SW480 (cell line): ENCODE measurements at regions not wholly inside any gene's neighbourhood (a gene's known extent, or its start where the extent isn't known, plus 50 kb on each side); places are given as distances from the start of the nearest gene placed in this dataset.
A peak's percentile ranks its signal among the peaks of the same experiment; 100 is the strongest.

ENCODE experiments used
- DNase-seq: peaks from one replicate; pipeline ENCODE4 v3.0.0-alpha.2; 2016; ENCODE audit warnings: low spot score

DNA sequence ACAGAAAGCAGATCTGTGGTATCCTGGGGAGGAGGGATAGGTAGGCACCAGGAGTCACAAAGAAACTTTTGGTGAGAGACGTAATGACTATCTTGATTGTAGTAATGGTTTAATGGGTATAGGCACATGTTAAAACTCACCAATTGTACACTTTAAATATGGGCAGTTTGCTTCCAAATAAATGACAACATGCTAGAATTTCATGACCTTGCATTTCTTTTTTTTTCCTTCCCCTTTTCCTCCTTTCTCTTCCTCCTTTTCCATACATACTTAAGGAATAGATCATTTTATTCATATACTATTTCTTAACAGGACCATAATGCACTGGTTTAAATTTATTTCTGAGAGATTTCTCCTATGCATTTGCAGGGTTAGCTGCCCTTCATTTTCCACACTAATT is 341.8 kb downstream of the TMEM182 start:
- DNase-seq = no peak

DNA sequence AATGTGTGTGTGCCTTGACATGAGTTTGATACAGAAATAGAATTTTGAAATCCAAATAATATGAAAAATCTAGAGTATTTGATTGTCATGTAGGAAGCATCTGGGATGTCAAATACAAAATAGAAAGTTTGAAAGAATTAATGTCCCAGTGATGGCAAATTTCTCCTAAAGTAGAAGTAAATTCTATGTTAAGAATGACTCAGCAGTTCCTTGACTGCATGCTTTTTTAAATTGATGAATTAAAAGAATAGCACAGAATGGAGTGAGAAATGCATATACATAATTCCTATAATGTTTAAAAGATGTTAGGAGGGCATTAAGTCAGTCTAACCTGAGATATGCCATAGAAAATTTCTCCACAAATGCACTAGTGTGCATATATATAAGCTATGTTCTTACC is 357.5 kb downstream of the TMEM182 start:
- DNase-seq = no peak

DNA sequence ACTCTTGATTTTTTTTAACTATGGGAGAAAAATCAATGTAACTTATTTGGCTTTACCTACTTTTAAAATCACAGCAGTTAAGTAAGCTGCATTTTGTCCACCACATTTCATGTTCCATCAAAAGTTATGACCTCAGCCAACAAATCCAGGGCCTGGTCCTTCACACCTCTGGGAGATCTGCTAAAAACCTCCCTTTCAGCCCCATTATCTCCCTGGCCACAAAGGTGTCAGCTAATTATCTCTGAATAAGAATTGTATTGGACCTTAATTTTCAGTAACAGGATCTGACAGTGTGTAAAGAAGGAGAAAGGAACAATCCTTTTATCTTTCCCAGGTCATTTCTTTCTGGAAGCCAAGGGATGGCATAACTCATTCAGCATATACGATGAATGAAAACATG is 359.3 kb downstream of the TMEM182 start:
- DNase-seq = no peak

- DNase-seq = no peak
Measured at GRCh38 chr2:103123516-103123915, 361.7 kb downstream of the TMEM182 start.

- no peak for DNase-seq
Measured at GRCh38 chr2:103130857-103131256, 369.0 kb downstream of the TMEM182 start.

GRCh38 chr2:103132536-103133217 is 370.8 kb downstream of the TMEM182 start:
- no peak for DNase-seq

DNA sequence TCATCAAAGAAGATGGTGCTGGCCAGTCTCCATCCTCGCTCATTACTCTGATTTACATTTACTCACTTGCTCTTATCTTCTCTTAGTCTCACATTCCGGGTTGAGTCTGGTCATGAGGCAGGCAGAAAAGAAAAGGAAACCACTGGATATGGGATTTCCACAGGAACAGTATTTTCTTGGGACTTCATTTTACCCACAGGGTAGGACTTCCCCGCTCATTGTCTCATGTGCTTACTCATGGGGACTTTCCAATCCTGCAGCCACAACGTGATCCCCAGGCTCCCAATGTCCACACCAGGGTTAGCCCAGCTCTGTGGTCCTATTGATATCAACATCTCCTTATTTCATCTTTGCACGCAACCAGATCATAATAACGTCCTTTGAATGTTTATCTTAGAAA is 373.8 kb downstream of the TMEM182 start:
- no peak for DNase-seq

- no peak for DNase-seq
Measured at GRCh38 chr2:103138123-103138901, 376.5 kb downstream of the TMEM182 start.

DNA sequence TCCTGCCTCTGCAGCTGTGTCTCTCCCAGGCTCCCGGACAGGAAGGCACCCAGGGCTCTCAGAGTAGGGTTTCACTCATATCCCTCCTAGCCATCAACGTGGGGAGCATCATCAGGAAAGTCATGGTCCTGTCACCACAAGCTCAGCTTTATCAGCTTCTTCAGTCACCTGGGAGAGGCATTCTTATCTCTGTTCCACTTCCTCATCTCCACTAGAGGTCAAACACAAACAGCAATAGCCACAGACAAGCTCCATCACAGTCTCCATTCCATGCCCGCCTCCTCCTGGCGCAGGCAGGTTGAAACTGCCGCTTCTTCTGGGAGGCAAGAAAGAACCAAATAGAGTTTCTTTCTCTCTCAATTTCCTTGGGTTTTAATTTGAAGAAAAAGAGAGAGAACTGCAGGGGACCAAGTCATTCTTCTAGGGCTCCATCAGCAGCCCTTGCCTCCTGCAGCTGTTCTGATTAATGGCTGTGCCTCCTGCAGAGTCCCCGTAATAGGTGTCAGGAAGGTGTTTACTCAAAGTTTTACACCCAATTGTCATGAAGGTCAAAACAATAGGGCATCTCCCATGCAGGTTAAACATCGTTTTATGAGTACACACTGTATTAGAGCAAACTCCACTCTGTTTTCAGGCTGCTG is 377.9 kb downstream of the TMEM182 start:
- no peak for DNase-seq

DNA sequence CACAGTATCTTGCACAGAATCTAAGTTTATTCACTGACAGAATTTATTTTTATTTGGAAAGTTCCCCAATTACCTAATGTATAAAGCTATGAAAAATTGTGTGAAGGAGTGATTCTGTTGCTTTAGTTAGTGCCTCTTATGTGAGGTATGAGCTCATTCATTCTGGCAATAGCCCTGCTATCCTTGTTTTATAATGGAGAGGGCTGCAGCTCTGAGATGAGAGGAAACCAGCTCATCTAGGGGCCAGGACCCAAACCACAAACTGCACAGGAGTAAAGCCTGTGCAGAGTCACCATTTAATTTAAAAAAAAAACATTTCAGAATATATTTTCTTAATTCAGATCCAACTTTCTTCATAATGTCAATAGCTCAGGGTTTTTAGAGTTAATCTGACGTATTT is 383.0 kb downstream of the TMEM182 start:
- DNase-seq = no peak

DNA sequence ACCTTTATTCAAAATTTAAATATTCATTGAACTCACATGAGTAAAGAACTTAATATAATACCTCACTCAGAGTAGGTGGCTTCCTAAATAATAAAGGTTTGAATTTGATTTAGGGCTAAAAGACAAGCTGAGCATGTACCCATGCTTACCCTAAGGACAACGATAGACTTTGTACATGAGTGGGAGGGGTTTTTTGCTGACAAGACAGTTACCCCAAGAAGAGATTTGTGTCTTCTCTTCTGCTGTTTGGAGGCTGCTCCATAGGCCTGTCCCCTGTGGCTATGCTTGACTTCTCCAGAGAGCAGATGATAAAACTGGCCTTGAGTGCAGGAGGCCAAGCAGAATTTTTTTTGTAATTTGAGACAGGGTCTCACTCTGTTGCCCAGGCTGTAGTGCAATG is 383.9 kb downstream of the TMEM182 start:
- no peak for DNase-seq

DNA sequence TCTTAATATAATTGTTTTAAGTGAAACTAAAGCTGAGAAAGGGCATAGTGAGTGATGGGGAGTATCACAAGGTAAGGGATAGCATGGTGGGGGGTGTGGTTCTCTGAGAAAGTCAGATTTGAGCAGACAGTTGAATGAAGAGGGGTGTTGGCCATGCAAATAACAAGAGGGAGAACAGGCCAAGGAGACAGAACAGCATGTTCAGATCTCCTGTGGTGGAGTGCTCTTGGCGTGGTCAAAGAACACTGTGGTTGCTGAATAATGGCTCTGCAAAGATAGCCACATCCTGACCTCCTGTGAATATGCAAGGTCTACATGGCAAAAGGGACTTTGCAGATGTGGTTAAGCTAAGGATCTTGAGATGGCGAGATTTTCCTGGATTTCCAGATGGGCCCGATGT is 389.2 kb downstream of the TMEM182 start:
- DNase-seq = no peak

DNA sequence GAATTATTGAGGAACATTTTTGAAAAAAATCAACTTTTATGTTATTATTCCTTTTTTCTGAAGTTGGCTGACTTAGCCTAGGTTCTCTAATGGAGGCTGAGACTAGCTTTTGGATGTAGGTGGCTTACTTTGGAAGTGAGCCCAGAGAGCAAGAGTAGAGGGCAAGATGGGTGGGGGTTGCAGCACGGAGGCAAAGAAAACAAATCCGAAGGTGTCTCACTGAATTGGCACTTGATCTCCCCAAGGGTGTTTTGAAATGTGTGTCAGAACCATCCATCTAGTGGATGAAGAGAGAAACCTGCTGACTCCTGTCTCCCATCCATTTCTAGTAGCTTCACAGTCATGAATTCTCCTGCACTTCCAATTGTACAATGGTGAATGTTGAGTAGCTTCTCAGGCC is 390.7 kb downstream of the TMEM182 start:
- no peak for DNase-seq

DNA sequence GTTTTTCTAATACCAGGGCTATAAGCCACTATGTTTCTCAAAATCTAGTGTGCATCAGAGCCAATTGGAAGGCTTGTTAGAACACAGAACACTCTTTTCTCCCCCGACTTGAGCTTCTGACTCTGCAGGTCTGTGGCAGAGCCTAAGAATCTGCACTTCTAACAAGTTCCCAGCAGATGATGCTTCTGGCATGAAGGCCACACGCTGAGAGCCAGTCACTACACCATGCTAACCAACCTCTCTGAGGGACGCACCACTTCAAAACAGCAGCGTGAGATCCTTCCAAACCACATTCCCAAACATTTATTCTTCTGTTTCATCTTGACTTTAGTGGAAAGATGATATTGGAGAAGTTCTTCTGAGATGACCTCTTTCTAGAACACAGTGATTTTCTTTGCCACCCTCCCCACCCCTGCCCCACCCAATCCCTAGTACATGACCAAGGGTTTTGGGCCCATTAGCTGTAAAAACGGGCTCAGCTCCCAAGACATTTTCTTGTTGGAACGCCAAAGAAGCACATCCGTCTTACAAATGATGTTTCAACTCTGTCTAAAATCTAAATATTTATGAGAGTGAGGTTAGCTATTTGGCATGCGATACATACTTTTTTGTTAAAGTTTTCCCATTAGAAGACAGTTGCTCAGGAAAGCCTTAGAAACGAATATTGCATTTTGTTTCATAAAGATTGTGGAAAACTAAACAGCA is 391.9 kb downstream of the TMEM182 start:
- no peak for DNase-seq

DNA sequence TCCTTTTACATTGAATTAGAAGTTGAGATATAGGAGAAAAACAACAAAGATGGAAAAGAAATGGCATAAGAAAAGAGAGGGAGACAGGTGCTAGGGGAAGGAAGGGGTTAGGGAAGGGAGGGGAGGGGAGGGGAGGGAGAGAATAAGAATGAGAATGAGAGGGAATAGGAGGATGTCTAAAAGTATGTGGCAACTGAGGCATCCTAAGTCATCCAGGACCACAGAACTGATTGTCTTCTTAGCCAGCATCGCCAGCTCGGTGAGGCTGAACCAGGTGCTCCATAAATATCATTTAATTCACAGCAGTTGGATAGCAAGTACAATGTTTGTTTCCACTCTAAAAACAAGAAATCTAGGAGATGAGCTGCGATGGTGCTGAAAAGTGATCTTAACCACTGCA is 393.5 kb downstream of the TMEM182 start:
- no peak for DNase-seq

DNA sequence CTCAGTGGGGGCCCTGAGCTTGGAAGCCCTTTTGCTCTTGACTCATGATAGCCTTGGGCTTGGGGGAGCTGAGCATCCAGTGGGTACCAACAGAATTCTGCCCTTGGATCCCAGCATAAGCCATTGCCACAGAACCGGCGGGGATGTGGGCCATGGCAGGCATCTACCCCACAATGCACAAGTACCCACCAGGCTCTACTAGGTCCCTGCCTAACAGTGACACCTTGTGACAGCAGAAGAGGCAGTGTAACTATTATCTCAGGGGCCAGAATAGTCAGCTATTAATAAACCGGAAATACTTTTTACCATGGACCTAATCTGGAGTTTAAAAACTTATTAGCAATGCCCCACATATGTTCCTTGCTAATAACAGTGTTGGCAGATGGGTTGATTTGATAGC is 397.2 kb downstream of the TMEM182 start:
- DNase-seq = peak; percentile 7

DNA sequence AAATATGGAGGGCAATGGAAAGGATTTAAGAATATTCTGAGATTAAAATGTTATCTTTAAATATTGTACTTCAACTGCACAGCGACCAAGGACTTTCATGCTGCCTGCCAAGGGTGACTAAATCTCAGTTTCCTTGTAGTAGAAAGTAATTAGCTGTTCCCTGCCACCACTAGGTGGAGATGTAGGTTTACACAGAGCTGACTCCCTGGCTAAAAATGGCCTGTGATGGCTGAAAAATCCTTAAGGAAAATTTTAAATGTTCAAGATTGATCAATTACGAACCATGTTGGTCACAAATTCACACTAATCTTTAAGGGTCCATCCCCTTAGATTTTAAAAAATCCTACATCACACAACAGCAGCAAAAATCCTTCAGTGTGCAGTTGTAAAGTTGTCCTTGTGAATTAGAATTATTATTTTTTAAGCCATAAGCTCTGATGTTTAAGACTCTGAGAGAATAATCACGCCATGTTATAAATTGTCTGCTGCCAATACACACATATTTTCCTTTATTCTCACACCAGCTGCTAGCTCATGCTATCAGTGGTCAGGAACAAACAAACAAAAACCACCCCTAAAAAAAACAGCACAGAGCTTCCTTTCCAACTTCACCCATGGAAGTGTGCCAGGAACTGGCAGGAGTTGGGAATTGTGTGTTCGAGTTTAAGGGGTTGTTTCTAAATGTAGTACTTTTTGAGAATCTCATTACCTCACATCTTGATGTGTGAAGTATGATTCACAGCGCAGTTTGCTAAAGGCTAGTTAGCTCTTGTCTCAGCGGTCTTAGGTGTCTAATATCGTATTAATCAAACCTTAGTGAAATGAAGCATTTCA is 399.8 kb downstream of the TMEM182 start:
- DNase-seq = peak; percentile 70

GRCh38 chr2:103164748-103165147 is 402.9 kb downstream of the TMEM182 start:
- DNase-seq = no peak

GRCh38 chr2:103165836-103166235 is 404.0 kb downstream of the TMEM182 start:
- DNase-seq = no peak

GRCh38 chr2:103166456-103167324 is 404.9 kb downstream of the TMEM182 start:
- no peak for DNase-seq

- DNase-seq = no peak
Measured at GRCh38 chr2:103167599-103167998, 405.8 kb downstream of the TMEM182 start.
